HEK293 (cell line): ENCODE measurements at regions not wholly inside any gene's neighbourhood (a gene's known extent, or its start where the extent isn't known, plus 50 kb on each side); places are given as distances from the start of the nearest gene placed in this dataset.
"Not testable (repeated sequence)": the region's sequence is repeated elsewhere in the genome, so short reads cannot be mapped to it uniquely, and the experiment has no call there.

Experiments
- BCL11A ChIP-seq: fragments of 450-650 bp; formaldehyde crosslinking; IDR thresholded peaks from 2 replicates; pipeline ENCODE4 v1.5.1; 2016; ENCODE audit warnings: low read depth, missing biosample characterization, missing genetic modification characterization
- SETDB1 ChIP-seq: IDR thresholded peaks from one replicate; pipeline ENCODE4 v1.6.1; 2017; ENCODE audit warnings: mild to moderate bottlenecking, low read length, moderate library complexity, mixed read lengths; ENCODE audit not compliant: insufficient read length
- ZBTB1 ChIP-seq: fragments of 450-650 bp; formaldehyde crosslinking; IDR thresholded peaks from 2 replicates; pipeline ENCODE4 v1.5.1; 2016; ENCODE audit warnings: missing biosample characterization, missing genetic modification characterization
- ZBTB21 ChIP-seq: fragments of 450-650 bp; formaldehyde crosslinking; IDR thresholded peaks from 2 replicates; pipeline ENCODE4 v1.5.1; 2017; ENCODE audit warnings: missing biosample characterization, missing genetic modification characterization
- ZFP37 ChIP-seq: fragments of 450-650 bp; formaldehyde crosslinking; IDR thresholded peaks from 2 replicates; pipeline ENCODE4 v1.5.1; 2016; ENCODE audit warnings: missing biosample characterization, missing genetic modification characterization
- ZNF133 ChIP-seq: fragments of 450-650 bp; formaldehyde crosslinking; IDR thresholded peaks from 2 replicates; pipeline ENCODE4 v1.5.1; 2016; ENCODE audit warnings: missing biosample characterization, missing genetic modification characterization
- ZNF138 ChIP-seq: fragments of 450-650 bp; formaldehyde crosslinking; IDR thresholded peaks from 2 replicates; pipeline ENCODE4 v1.5.1; 2016; ENCODE audit warnings: missing biosample characterization, missing genetic modification characterization, borderline replicate concordance
- ZNF350 ChIP-seq: fragments of 450-650 bp; formaldehyde crosslinking; IDR thresholded peaks from 2 replicates; pipeline ENCODE4 v1.5.0; 2017; ENCODE audit warnings: missing biosample characterization, mild to moderate bottlenecking, missing genetic modification characterization
- ZNF433 ChIP-seq: fragments of 450-650 bp; formaldehyde crosslinking; IDR thresholded peaks from 2 replicates; pipeline ENCODE4 v1.5.1; 2016; ENCODE audit warnings: missing biosample characterization, missing genetic modification characterization, low read depth
- ZNF548 ChIP-seq: fragments of 450-650 bp; formaldehyde crosslinking; IDR thresholded peaks from 2 replicates; pipeline ENCODE4 v1.5.1; 2016; ENCODE audit warnings: missing biosample characterization, missing genetic modification characterization
- ZNF600 ChIP-seq: fragments of 450-650 bp; formaldehyde crosslinking; IDR thresholded peaks from 2 replicates; pipeline ENCODE4 v1.5.1; 2016; ENCODE audit warnings: missing biosample characterization, missing genetic modification characterization
- ZNF670 ChIP-seq: fragments of 450-650 bp; formaldehyde crosslinking; IDR thresholded peaks from 2 replicates; pipeline ENCODE4 v1.5.1; 2016; ENCODE audit warnings: missing biosample characterization, missing genetic modification characterization, low read depth
- TF ChIP-seq, protein P1 (sequence below): fragments of 450-650 bp; formaldehyde crosslinking; IDR thresholded peaks from 2 replicates; pipeline ENCODE4 v1.5.1; 2016; ENCODE audit warnings: missing biosample characterization, missing genetic modification characterization
- TF ChIP-seq, protein P2 (sequence below): sonication (generic); formaldehyde crosslinking; IDR thresholded peaks from 2 replicates; pipeline ENCODE4 v1.8.1; 2022; ENCODE audit warnings: mild to moderate bottlenecking, moderate library complexity, missing genetic modification reagents

- TF ChIP-seq, protein P1, sequence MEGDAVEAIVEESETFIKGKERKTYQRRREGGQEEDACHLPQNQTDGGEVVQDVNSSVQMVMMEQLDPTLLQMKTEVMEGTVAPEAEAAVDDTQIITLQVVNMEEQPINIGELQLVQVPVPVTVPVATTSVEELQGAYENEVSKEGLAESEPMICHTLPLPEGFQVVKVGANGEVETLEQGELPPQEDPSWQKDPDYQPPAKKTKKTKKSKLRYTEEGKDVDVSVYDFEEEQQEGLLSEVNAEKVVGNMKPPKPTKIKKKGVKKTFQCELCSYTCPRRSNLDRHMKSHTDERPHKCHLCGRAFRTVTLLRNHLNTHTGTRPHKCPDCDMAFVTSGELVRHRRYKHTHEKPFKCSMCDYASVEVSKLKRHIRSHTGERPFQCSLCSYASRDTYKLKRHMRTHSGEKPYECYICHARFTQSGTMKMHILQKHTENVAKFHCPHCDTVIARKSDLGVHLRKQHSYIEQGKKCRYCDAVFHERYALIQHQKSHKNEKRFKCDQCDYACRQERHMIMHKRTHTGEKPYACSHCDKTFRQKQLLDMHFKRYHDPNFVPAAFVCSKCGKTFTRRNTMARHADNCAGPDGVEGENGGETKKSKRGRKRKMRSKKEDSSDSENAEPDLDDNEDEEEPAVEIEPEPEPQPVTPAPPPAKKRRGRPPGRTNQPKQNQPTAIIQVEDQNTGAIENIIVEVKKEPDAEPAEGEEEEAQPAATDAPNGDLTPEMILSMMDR (tag by site-specific recombination), result not testable (repeated sequence)
- TF ChIP-seq, protein P2, sequence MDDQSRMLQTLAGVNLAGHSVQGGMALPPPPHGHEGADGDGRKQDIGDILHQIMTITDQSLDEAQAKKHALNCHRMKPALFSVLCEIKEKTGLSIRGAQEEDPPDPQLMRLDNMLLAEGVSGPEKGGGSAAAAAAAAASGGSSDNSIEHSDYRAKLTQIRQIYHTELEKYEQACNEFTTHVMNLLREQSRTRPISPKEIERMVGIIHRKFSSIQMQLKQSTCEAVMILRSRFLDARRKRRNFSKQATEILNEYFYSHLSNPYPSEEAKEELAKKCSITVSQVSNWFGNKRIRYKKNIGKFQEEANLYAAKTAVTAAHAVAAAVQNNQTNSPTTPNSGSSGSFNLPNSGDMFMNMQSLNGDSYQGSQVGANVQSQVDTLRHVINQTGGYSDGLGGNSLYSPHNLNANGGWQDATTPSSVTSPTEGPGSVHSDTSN (CRISPR knock-in tag), result not testable (repeated sequence)
- TF ChIP-seq SETDB1; BCL11A (tag by site-specific recombination); ZBTB1; ZBTB21 (tag by site-specific recombination); ZNF350 (tag by site-specific recombination); ZNF138 (tag by site-specific recombination); ZNF433 (tag by site-specific recombination); ZFP37 (tag by site-specific recombination); ZNF548 (tag by site-specific recombination); ZNF133 (tag by site-specific recombination); ZNF600 (tag by site-specific recombination); ZNF670 (tag by site-specific recombination): not testable (repeated sequence)
Observed at GRCh38 chr3:6066868-6067578, 793.9 kb upstream of the GRM7 start.
